GM12874 (cell line): ENCODE measurements at regions not wholly inside any gene's neighbourhood (a gene's known extent, or its start where the extent isn't known, plus 50 kb on each side); places are given as distances from the start of the nearest gene placed in this dataset.

ENCODE experiments used
- CTCF ChIP-seq: IDR thresholded peaks from 2 replicates; pipeline ENCODE4 v1.5.1; 2011; ENCODE audit warnings: low read depth, mild to moderate bottlenecking, control low read depth, low read length, moderate library complexity; ENCODE audit not compliant: insufficient read depth

- no peak for TF ChIP-seq CTCF
Measured at GRCh38 chr1:199878823-199879222, 148.7 kb upstream of the NR5A2 start.

GRCh38 chr1:199898654-199899053 lies 128.9 kb upstream of the NR5A2 start:
- no peak for TF ChIP-seq CTCF

GRCh38 chr1:199901341-199901740 lies 126.2 kb upstream of the NR5A2 start:
- no peak for TF ChIP-seq CTCF

- no peak for TF ChIP-seq CTCF
Measured at GRCh38 chr1:199907361-199907760, 120.1 kb upstream of the NR5A2 start.

GRCh38 chr1:199909137-199909536 lies 118.4 kb upstream of the NR5A2 start:
- no peak for TF ChIP-seq CTCF

- no peak for TF ChIP-seq CTCF
Measured at GRCh38 chr1:199913318-199913717, 114.2 kb upstream of the NR5A2 start.

GRCh38 chr1:199914546-199914945 lies 113.0 kb upstream of the NR5A2 start:
- no peak for TF ChIP-seq CTCF
